Smooth muscle cell (in vitro differentiated cells): ENCODE measurements at regions not wholly inside any gene's neighbourhood (a gene's known extent, or its start where the extent isn't known, plus 50 kb on each side); places are given as distances from the start of the nearest gene placed in this dataset.

Source experiments
- DNase-seq: peaks from one replicate; lab custom pipeline; 2025; ENCODE audit not compliant: unreplicated experiment; lab: John Stamatoyannopoulos, UW
- H2AFZ ChIP-seq: fragments of 200-600 bp; sonication (generic); 2 replicates; pipeline ENCODE4 v1.6.0; 2016; ENCODE audit warnings: antibody characterized with exemption, low read depth, mild to moderate bottlenecking
- H3F3A ChIP-seq: fragments of 200-600 bp; sonication (generic); 2 replicates; pipeline ENCODE4 v1.6.0; 2017; ENCODE audit warnings: antibody characterized with exemption, low read depth
- H3K27ac ChIP-seq: fragments of 200-600 bp; sonication (generic); 2 replicates; pipeline ENCODE4 v1.5.1; 2016; ENCODE audit warnings: low read depth, mild to moderate bottlenecking
- H3K27me3 ChIP-seq: fragments of 200-600 bp; sonication (generic); 2 replicates; pipeline ENCODE4 v1.6.1; 2016; ENCODE audit warnings: low read depth, mild to moderate bottlenecking
- H3K36me3 ChIP-seq: fragments of 200-600 bp; sonication (generic); 2 replicates; pipeline ENCODE4 v1.5.1; 2016; ENCODE audit warnings: low read depth
- H3K4me1 ChIP-seq: fragments of 200-600 bp; sonication (generic); 2 replicates; pipeline ENCODE4 v1.5.1; 2016; ENCODE audit warnings: low read depth
- H3K4me2 ChIP-seq: fragments of 200-600 bp; sonication (generic); 2 replicates; pipeline ENCODE4 v1.6.0; 2016; ENCODE audit warnings: mild to moderate bottlenecking
- H3K4me3 ChIP-seq: fragments of 200-600 bp; sonication (generic); 2 replicates; pipeline ENCODE4 v1.5.1; 2016; ENCODE audit warnings: mild to moderate bottlenecking
- H3K79me2 ChIP-seq: fragments of 200-600 bp; sonication (generic); 2 replicates; pipeline ENCODE4 v1.6.0; 2016; ENCODE audit warnings: low read depth, mild to moderate bottlenecking
- H3K9ac ChIP-seq: fragments of 200-600 bp; sonication (generic); 2 replicates; pipeline ENCODE4 v1.6.0; 2016; ENCODE audit warnings: low read depth
- H3K9me3 ChIP-seq: fragments of 200-600 bp; sonication (generic); replicated peaks from 2 replicates; pipeline ENCODE4 v1.5.1; 2016; ENCODE audit warnings: low read depth
- H4K20me1 ChIP-seq: fragments of 200-600 bp; sonication (generic); 2 replicates; pipeline ENCODE4 v1.6.0; 2016; ENCODE audit warnings: low read depth
- WGBS: methylation state at CpG from one replicate; pipeline ENCODE4 v1.1.7; 2016; ENCODE audit warnings: low lambda C conversion rate; 5-methylcytosine and 5-hydroxymethylcytosine counted together
- TF ChIP-seq, protein P1 (sequence below): fragments of 200-600 bp; sonication (generic); IDR thresholded peaks from 2 replicates; pipeline ENCODE4 v1.5.1; 2017; ENCODE audit warnings: borderline replicate concordance, mild to moderate bottlenecking, antibody characterized with exemption; ENCODE audit not compliant: insufficient read depth, poor library complexity, severe bottlenecking

DNA sequence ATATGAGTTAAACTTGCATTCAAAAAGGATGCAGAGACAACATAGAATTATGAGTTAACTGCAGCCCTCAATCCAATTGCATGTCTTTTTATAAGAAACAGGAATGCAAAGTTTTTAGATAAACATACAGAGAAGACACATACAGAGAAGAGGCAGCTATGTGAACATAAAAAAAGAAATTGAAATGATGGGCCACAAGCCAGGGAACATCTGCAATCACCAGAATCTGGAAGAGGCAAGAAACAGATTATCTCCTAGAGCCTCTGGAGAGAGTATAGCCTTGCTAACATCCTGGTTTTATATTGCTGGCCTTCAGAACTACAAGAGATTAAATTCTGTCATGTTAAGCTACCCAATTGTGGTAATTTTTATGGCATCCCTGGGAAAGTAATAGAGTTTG lies 257.2 kb upstream of the EYS start:
- H3F3A ChIP-seq: no peaks in the 10 kb centered on the region
- no peak overlapping the region for H3K9ac ChIP-seq
- H3K4me3 ChIP-seq: no peak overlapping the region
- H3K36me3 ChIP-seq: no peaks in the 10 kb centered on the region
- H3K4me2 ChIP-seq: no peak overlapping the region
- no peak overlapping the region for H2AFZ ChIP-seq
- TF ChIP-seq, protein P1, sequence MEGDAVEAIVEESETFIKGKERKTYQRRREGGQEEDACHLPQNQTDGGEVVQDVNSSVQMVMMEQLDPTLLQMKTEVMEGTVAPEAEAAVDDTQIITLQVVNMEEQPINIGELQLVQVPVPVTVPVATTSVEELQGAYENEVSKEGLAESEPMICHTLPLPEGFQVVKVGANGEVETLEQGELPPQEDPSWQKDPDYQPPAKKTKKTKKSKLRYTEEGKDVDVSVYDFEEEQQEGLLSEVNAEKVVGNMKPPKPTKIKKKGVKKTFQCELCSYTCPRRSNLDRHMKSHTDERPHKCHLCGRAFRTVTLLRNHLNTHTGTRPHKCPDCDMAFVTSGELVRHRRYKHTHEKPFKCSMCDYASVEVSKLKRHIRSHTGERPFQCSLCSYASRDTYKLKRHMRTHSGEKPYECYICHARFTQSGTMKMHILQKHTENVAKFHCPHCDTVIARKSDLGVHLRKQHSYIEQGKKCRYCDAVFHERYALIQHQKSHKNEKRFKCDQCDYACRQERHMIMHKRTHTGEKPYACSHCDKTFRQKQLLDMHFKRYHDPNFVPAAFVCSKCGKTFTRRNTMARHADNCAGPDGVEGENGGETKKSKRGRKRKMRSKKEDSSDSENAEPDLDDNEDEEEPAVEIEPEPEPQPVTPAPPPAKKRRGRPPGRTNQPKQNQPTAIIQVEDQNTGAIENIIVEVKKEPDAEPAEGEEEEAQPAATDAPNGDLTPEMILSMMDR: no peak
- no peaks in the 10 kb centered on the region for H4K20me1 ChIP-seq
- no peaks in the 10 kb centered on the region for H3K27me3 ChIP-seq
- no peaks in the 10 kb centered on the region for H3K9me3 ChIP-seq
- no peaks in the 10 kb centered on the region for H3K79me2 ChIP-seq
- no peak overlapping the region for H3K27ac ChIP-seq
- no peaks in the 10 kb centered on the region for H3K4me1 ChIP-seq
- DNase-seq: no peak

DNA sequence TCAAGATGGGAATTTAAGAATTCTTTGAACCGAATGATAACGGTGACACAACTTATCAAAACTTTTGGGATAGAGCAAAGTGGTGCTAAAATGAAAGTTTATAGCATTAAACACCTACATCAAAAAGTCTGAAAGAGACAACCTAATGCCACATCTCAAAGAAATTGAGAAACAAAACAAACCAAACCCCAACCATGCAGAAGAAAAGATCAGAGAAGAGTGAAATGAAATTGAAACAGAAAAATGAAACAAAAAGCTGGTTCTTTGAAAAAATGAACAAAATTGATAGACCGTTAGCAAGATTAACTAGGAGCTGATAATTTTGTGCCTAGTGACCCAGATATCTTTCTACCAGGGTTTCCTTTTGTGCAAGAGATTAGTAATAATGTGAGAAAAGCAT lies 248.0 kb upstream of the EYS start:
- no peaks in the 10 kb centered on the region for H4K20me1 ChIP-seq
- H2AFZ ChIP-seq: no peak overlapping the region
- no peaks in the 10 kb centered on the region for H3K27me3 ChIP-seq
- H3K4me1 ChIP-seq: no peaks in the 10 kb centered on the region
- TF ChIP-seq, protein P1: no peak
- no peaks in the 10 kb centered on the region for H3K9me3 ChIP-seq
- no peaks in the 10 kb centered on the region for H3F3A ChIP-seq
- H3K27ac ChIP-seq: no peak overlapping the region
- H3K36me3 ChIP-seq: no peaks in the 10 kb centered on the region
- H3K79me2 ChIP-seq: no peaks in the 10 kb centered on the region
- 82% methylated on average over 3 of the region's 3 CpGs for WGBS
- DNase-seq: no peak
- H3K4me2 ChIP-seq: no peak overlapping the region
- H3K4me3 ChIP-seq: no peak overlapping the region
- no peak overlapping the region for H3K9ac ChIP-seq

DNA sequence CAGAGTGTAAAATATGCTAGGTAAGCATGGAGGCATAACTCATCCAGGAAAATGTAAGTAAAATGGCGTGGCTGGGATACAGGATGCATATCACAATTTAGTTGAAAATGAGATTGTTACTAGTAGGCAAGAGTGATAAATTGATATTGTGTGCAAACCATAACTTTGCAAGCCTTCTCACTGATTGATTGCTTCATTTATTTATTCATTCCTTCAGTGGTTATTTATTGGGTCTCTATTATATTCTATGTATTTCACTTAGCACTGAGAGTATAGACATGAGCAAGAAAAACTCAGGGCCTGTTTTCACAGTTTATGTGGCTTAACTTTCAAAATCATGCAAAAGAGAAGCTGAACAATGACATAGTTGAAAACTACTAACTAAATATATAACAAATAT lies 241.0 kb upstream of the EYS start:
- no peaks in the 10 kb centered on the region for H3K79me2 ChIP-seq
- H3K36me3 ChIP-seq: no peaks in the 10 kb centered on the region
- no peak overlapping the region for H3K4me2 ChIP-seq
- no peak overlapping the region for H3K4me3 ChIP-seq
- H3K27me3 ChIP-seq: no peaks in the 10 kb centered on the region
- no peak overlapping the region for H2AFZ ChIP-seq
- no peak for DNase-seq
- no peaks in the 10 kb centered on the region for H3K9me3 ChIP-seq
- TF ChIP-seq, protein P1: no peak
- H3K4me1 ChIP-seq: peaks cover 11% of the 10 kb centered on the region
- H3K27ac ChIP-seq: no peak overlapping the region
- H4K20me1 ChIP-seq: no peaks in the 10 kb centered on the region
- WGBS: 94% methylated on average over 1 of the region's 1 CpG
- H3F3A ChIP-seq: no peaks in the 10 kb centered on the region
- H3K9ac ChIP-seq: no peak overlapping the region

DNA sequence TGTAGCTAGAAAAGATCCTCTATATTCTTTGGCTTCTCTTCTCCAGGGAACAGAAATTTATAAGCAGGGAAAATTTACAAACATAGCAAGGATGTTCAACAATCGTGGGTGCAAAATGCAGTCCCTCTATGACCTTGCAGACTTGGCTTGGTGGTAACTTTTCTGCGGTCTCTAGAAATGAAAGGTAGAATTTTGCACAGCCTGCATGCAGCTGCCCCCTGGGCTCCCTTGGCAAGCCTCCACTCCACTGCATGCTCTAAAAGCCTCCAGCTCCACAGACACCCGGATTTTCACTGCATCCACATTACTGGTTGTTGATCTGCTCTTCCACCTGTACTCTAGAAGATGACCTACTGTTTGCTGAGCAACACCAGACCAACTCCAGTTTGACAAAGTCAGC lies 236.5 kb upstream of the EYS start:
- no peaks in the 10 kb centered on the region for H4K20me1 ChIP-seq
- H3K27me3 ChIP-seq: no peaks in the 10 kb centered on the region
- no peak overlapping the region for H3K27ac ChIP-seq
- H3K9me3 ChIP-seq: no peaks in the 10 kb centered on the region
- no peak overlapping the region for H2AFZ ChIP-seq
- no peaks in the 10 kb centered on the region for H3F3A ChIP-seq
- H3K36me3 ChIP-seq: no peaks in the 10 kb centered on the region
- H3K79me2 ChIP-seq: no peaks in the 10 kb centered on the region
- 91% methylated on average over 3 of the region's 3 CpGs for WGBS
- H3K9ac ChIP-seq: no peak overlapping the region
- no peak for DNase-seq
- H3K4me3 ChIP-seq: no peak overlapping the region
- peaks cover 11% of the 10 kb centered on the region for H3K4me1 ChIP-seq
- TF ChIP-seq, protein P1: no peak
- no peak overlapping the region for H3K4me2 ChIP-seq
